ENCODE measurements at regions not wholly inside any gene's neighbourhood (a gene's known extent, or its start where the extent isn't known, plus 50 kb on each side); places are given as distances from the start of the nearest gene placed in this dataset.
A peak's percentile ranks its signal among the peaks of the same experiment; 100 is the strongest.

GRCh38 chr6:97819710-97820109 is 536.7 kb upstream of the MMS22L start:
- Histone ChIP-seq H3K9me3 (ENCODE audit: control insufficient read depth, low read length) (no peaks in the 10 kb centered on the region), H3K9ac (ENCODE audit: extremely low read depth, low read length, poor library complexity, severe bottlenecking) (no peak overlapping the region), H3K4me3 (ENCODE audit: low read length) (no peak overlapping the region), H3K27me3 (ENCODE audit: control insufficient read depth, insufficient read depth, low read length, poor library complexity, severe bottlenecking) (no peaks in the 10 kb centered on the region), H3K4me1 (ENCODE audit: control insufficient read depth, insufficient read depth, low read length) (peaks cover 3% of the 10 kb centered on the region), H3K27ac (ENCODE audit: low read depth, low read length) (peak overlapping the region; percentile 14), H3K36me3 (ENCODE audit: control insufficient read depth, insufficient read depth, low read length) (no peaks in the 10 kb centered on the region)
- no peaks in the 10 kb centered on the region for H3K27me3 Mint-ChIP-seq (ENCODE audit: insufficient read depth)
- no peak for TF ChIP-seq CTCF (conservative IDR thresholded peaks at IDR 0.05)
- peaks cover 16% of the 10 kb centered on the region for H3K4me1 Mint-ChIP-seq
- H3K27ac Mint-ChIP-seq = no peak overlapping the region
- DNase-seq = no peak
- H3K9me3 Mint-ChIP-seq = no peaks in the 10 kb centered on the region
- WGBS, 2 experiments (ENCODE audit: insufficient coverage in 1 of 2, insufficient read length in 1 of 2) = 68% methylated on average over 3 of the region's 3 CpGs; no CpG with 5 or more reads in 1 of the 2 experiments
- no peaks in the 10 kb centered on the region for H3K36me3 Mint-ChIP-seq (ENCODE audit: low read depth)
- no peak overlapping the region for H3K4me3 Mint-ChIP-seq

DNA sequence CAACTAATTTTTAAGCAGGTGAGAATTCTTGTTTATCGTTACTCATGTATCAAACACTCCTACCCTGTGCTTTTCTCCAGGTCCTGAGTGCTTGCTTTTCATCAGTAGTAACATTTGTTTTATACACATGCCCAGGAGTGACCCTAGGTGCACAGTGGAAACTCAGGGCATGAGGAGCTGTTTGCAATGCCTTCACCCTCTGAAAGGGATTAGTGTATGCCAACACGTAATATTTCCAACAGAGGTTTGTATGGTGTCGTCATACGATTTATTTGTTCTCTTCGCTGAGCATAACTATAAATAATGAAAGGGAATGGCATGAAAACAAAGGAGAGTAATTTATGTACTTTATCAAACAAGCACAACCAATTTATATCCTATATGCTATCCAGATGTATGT is 537.4 kb upstream of the MMS22L start:
- no peak overlapping the region for H3K4me3 Mint-ChIP-seq
- H3K36me3 ChIP-seq (ENCODE audit: control insufficient read depth, insufficient read depth, low read length) = no peaks in the 10 kb centered on the region
- no peaks in the 10 kb centered on the region for H3K27me3 ChIP-seq (ENCODE audit: control insufficient read depth, insufficient read depth, low read length, poor library complexity, severe bottlenecking)
- no peak for DNase-seq
- H3K4me1 Mint-ChIP-seq = peaks cover 13% of the 10 kb centered on the region
- TF ChIP-seq CTCF (conservative IDR thresholded peaks at IDR 0.05) = no peak
- H3K27ac ChIP-seq (ENCODE audit: low read depth, low read length) = no peak overlapping the region
- H3K9ac ChIP-seq (ENCODE audit: extremely low read depth, low read length, poor library complexity, severe bottlenecking) = no peak overlapping the region
- H3K4me3 ChIP-seq (ENCODE audit: low read length) = no peak overlapping the region
- no peaks in the 10 kb centered on the region for H3K9me3 ChIP-seq (ENCODE audit: control insufficient read depth, low read length)
- no peaks in the 10 kb centered on the region for H3K36me3 Mint-ChIP-seq (ENCODE audit: low read depth)
- 99 to 100% methylated on average over 1 to 5 of the region's 5 CpGs for WGBS, 2 experiments (ENCODE audit: insufficient coverage in 1 of 2, insufficient read length in 1 of 2)
- no peaks in the 10 kb centered on the region for H3K4me1 ChIP-seq (ENCODE audit: control insufficient read depth, insufficient read depth, low read length)
- no peaks in the 10 kb centered on the region for H3K27me3 Mint-ChIP-seq (ENCODE audit: insufficient read depth)
- no peaks in the 10 kb centered on the region for H3K9me3 Mint-ChIP-seq
- no peak overlapping the region for H3K27ac Mint-ChIP-seq

DNA sequence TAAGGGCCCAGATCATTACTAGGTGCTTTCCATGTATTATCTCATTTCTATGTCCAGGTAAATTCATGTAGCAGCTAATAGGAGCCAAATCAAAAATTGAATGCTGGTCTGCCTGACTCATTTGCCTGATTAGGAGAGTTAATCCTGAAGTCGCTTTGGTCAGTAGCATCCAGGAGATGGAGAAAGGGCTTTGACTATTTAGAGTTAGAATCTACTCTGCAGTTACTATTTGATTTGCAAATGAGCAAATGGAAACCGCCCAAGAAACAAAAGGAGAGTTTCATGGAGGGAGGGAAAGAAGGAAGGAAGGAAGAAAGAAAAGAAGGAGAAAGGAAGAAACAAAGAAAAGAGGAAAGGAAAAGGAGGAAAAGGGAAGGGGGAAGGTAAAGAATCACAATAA is 539.6 kb upstream of the MMS22L start:
- no peaks in the 10 kb centered on the region for H3K36me3 Mint-ChIP-seq (ENCODE audit: low read depth)
- Histone ChIP-seq H3K27me3 (ENCODE audit: control insufficient read depth, insufficient read depth, low read length, poor library complexity, severe bottlenecking) (no peaks in the 10 kb centered on the region), H3K27ac (ENCODE audit: low read depth, low read length) (no peak overlapping the region), H3K9ac (ENCODE audit: extremely low read depth, low read length, poor library complexity, severe bottlenecking) (no peak overlapping the region), H3K9me3 (ENCODE audit: control insufficient read depth, low read length) (no peaks in the 10 kb centered on the region), H3K4me3 (ENCODE audit: low read length) (no peak overlapping the region), H3K36me3 (ENCODE audit: control insufficient read depth, insufficient read depth, low read length) (no peaks in the 10 kb centered on the region), H3K4me1 (ENCODE audit: control insufficient read depth, insufficient read depth, low read length) (no peaks in the 10 kb centered on the region)
- TF ChIP-seq CTCF (conservative IDR thresholded peaks at IDR 0.05) = no peak
- H3K27me3 Mint-ChIP-seq (ENCODE audit: insufficient read depth) = no peaks in the 10 kb centered on the region
- no peaks in the 10 kb centered on the region for H3K9me3 Mint-ChIP-seq
- WGBS, 2 experiments (ENCODE audit: insufficient coverage in 1 of 2, insufficient read length in 1 of 2) = 66 to 84% methylated on average over 2 of the region's 2 CpGs
- H3K4me1 Mint-ChIP-seq = peaks cover 11% of the 10 kb centered on the region
- no peak overlapping the region for H3K4me3 Mint-ChIP-seq
- H3K27ac Mint-ChIP-seq = no peak overlapping the region
- DNase-seq = no peak
